GM12892 (cell line): ENCODE measurements at regions not wholly inside any gene's neighbourhood (a gene's known extent, or its start where the extent isn't known, plus 50 kb on each side); places are given as distances from the start of the nearest gene placed in this dataset.
"Not testable (repeated sequence)": the region's sequence is repeated elsewhere in the genome, so short reads cannot be mapped to it uniquely, and the experiment has no call there.

Source experiments
- POLR2A ChIP-seq: IDR thresholded peaks from 2 replicates; pipeline ENCODE4 v1.6.1; 2011; ENCODE audit warnings: low read depth, low read length, control low read depth
- POLR2AphosphoS5 ChIP-seq: IDR thresholded peaks from 2 replicates; pipeline ENCODE4 v1.6.1; 2011; ENCODE audit warnings: low read depth, low read length, control low read depth
- TAF1 ChIP-seq: IDR thresholded peaks from 2 replicates; pipeline ENCODE4 v1.6.1; 2011; ENCODE audit warnings: low read depth, mild to moderate bottlenecking, control low read depth, low read length, borderline replicate concordance

DNA sequence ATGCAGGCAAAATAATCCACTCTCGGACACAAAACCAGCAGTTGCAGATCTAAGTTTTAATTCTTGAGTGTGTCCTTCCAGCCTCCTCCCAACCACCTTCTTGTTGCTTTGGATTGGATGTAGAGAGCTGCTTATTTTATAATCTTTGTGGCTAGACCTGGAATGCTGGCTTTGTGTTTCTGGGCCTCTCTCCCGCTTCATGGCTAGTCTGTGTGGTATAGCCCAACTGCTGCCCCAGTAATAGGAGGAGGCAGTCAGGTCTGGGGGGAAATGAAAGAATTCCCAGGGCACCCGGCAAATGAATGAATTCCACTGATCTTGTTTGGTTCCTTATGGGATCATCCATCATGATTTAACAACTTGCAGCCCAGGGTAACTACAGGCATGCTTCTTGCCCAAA, 170.8 kb downstream of the NPIPA7 start:
- not testable (repeated sequence) for TF ChIP-seq POLR2AphosphoS5, POLR2A, TAF1
